GM21528 (cell line): ENCODE measurements at regions not wholly inside any gene's neighbourhood (a gene's known extent, or its start where the extent isn't known, plus 50 kb on each side); places are given as distances from the start of the nearest gene placed in this dataset.
"Not testable (repeated sequence)": the region's sequence is repeated elsewhere in the genome, so short reads cannot be mapped to it uniquely, and the experiment has no call there.

Experiments used
- ATAC-seq: cut with Tn5 transposase; IDR thresholded peaks from one replicate; pipeline ENCODE4 v1.9.1; 2021; ENCODE audit warnings: mild to moderate bottlenecking, moderate library complexity; ENCODE audit not compliant: unreplicated experiment, low FRiP score

GRCh38 chr6:44732243-44732642 is 344.7 kb downstream of the CDC5L start:
- no peak for ATAC-seq

- ATAC-seq = no peak
These were observed 345.6 kb downstream of the CDC5L start for GRCh38 chr6:44733126-44733525.

GRCh38 chr6:44733868-44734267 is 346.4 kb downstream of the CDC5L start:
- no peak for ATAC-seq

GRCh38 chr6:44734886-44735629 is 347.6 kb downstream of the CDC5L start:
- ATAC-seq = no peak

GRCh38 chr6:44735630-44735963 is 348.1 kb downstream of the CDC5L start:
- ATAC-seq = no peak

GRCh38 chr6:44737341-44737740 is 349.8 kb downstream of the CDC5L start:
- no peak for ATAC-seq

GRCh38 chr6:44737829-44738528 is 350.5 kb downstream of the CDC5L start:
- ATAC-seq = no peak

- no peak for ATAC-seq
These were observed 351.2 kb downstream of the CDC5L start for GRCh38 chr6:44738601-44739146.

- ATAC-seq = no peak
These were observed 351.7 kb downstream of the CDC5L start for GRCh38 chr6:44739181-44739580.

- no peak for ATAC-seq
These were observed 353.1 kb downstream of the CDC5L start for GRCh38 chr6:44740566-44741120.

- no peak for ATAC-seq
These were observed 354.7 kb downstream of the CDC5L start for GRCh38 chr6:44742201-44742600.

GRCh38 chr6:44742828-44743372 is 355.4 kb downstream of the CDC5L start:
- ATAC-seq = no peak

GRCh38 chr6:44760116-44760515 is 372.6 kb downstream of the CDC5L start:
- ATAC-seq = not testable (repeated sequence)

- ATAC-seq = no peak
These were observed 373.5 kb downstream of the CDC5L start for GRCh38 chr6:44761046-44761445.

GRCh38 chr6:44762496-44762895 is 375.0 kb downstream of the CDC5L start:
- no peak for ATAC-seq

- no peak for ATAC-seq
These were observed 384.3 kb downstream of the CDC5L start for GRCh38 chr6:44771647-44772415.

- no peak for ATAC-seq
These were observed 385.3 kb downstream of the CDC5L start for GRCh38 chr6:44772838-44773237.

- no peak for ATAC-seq
These were observed 387.6 kb downstream of the CDC5L start for GRCh38 chr6:44775121-44775520.

- no peak for ATAC-seq
These were observed 388.8 kb downstream of the CDC5L start for GRCh38 chr6:44776344-44776743.

GRCh38 chr6:44778513-44778912 is 391.0 kb downstream of the CDC5L start:
- ATAC-seq = no peak
